HepG2 (cell line): ENCODE measurements at regions not wholly inside any gene's neighbourhood (a gene's known extent, or its start where the extent isn't known, plus 50 kb on each side); places are given as distances from the start of the nearest gene placed in this dataset.

Experiments
- AHDC1 ChIP-seq: sonication (generic); formaldehyde crosslinking; IDR thresholded peaks from 2 replicates; pipeline ENCODE4 v1.5.1; 2020; ENCODE audit warnings: mild to moderate bottlenecking, missing genetic modification reagents, borderline replicate concordance
- ATF6 ChIP-seq: sonication (generic); formaldehyde crosslinking; conservative IDR thresholded peaks from 2 replicates; pipeline ENCODE4 v1.4.0; 2020; ENCODE audit warnings: missing genetic modification reagents
- CCDC6 ChIP-seq: sonication (generic); formaldehyde crosslinking; IDR thresholded peaks from 2 replicates; pipeline ENCODE4 v1.8.1; 2022; ENCODE audit warnings: mild to moderate bottlenecking, missing genetic modification reagents, moderate library complexity
- CREM ChIP-seq, 2 experiments: sonication (generic) in 1 of 2; formaldehyde crosslinking in 1 of 2; IDR thresholded peaks; 2 replicates each; pipeline versions ENCODE4 v1.4.0 to v1.6.1; 2016 to 2020; ENCODE audit warnings: antibody characterized with exemption in 1 of 2, mild to moderate bottlenecking in 1 of 2, missing genetic modification reagents in 1 of 2
- DNMT1 ChIP-seq: sonication (generic); formaldehyde crosslinking; IDR thresholded peaks from 2 replicates; pipeline ENCODE4 v1.5.1; 2020; ENCODE audit warnings: mild to moderate bottlenecking, missing genetic modification reagents
- GPBP1L1 ChIP-seq: sonication (generic); formaldehyde crosslinking; IDR thresholded peaks from 2 replicates; pipeline ENCODE4 v1.5.0; 2020; ENCODE audit warnings: mild to moderate bottlenecking, missing genetic modification reagents
- SP4 ChIP-seq: sonication (generic); formaldehyde crosslinking; IDR thresholded peaks from 2 replicates; pipeline ENCODE4 v1.8.1; 2023; ENCODE audit warnings: mild to moderate bottlenecking, missing genetic modification reagents
- TRAFD1 ChIP-seq: sonication (generic); formaldehyde crosslinking; IDR thresholded peaks from 2 replicates; pipeline ENCODE4 v1.5.1; 2020; ENCODE audit warnings: missing genetic modification reagents, mild to moderate bottlenecking, borderline replicate concordance
- TSC22D2 ChIP-seq: sonication (generic); formaldehyde crosslinking; IDR thresholded peaks from 2 replicates; pipeline ENCODE4 v1.5.1; 2020; ENCODE audit warnings: missing genetic modification reagents, mild to moderate bottlenecking, borderline replicate concordance
- ZBTB39 ChIP-seq: sonication (generic); formaldehyde crosslinking; IDR thresholded peaks from 2 replicates; pipeline ENCODE4 v1.5.0; 2020; ENCODE audit warnings: missing genetic modification reagents
- ZNF235 ChIP-seq: sonication (generic); formaldehyde crosslinking; IDR thresholded peaks from 2 replicates; pipeline ENCODE4 v1.8.1; 2023; ENCODE audit warnings: mild to moderate bottlenecking, missing genetic modification reagents, borderline replicate concordance
- ZNF274 ChIP-seq: sonication (generic); formaldehyde crosslinking; IDR thresholded peaks from 2 replicates; pipeline ENCODE4 v1.5.1; 2020; ENCODE audit warnings: mild to moderate bottlenecking, missing genetic modification reagents
- ZNF296 ChIP-seq: sonication (generic); formaldehyde crosslinking; conservative IDR thresholded peaks from 2 replicates; pipeline ENCODE4 v1.5.0; 2020; ENCODE audit warnings: mild to moderate bottlenecking, missing genetic modification reagents
- ZNF441 ChIP-seq: sonication (generic); formaldehyde crosslinking; IDR thresholded peaks from 2 replicates; pipeline ENCODE4 v1.7.0; 2021; ENCODE audit warnings: missing genetic modification reagents, borderline replicate concordance
- ZNF841 ChIP-seq: sonication (generic); formaldehyde crosslinking; IDR thresholded peaks from 2 replicates; pipeline ENCODE4 v1.8.1; 2023; ENCODE audit warnings: missing genetic modification reagents, borderline replicate concordance

GRCh38 chr21:43311301-43311817, 115.6 kb downstream of the SIK1 start (continued):
- TF ChIP-seq AHDC1 (CRISPR knock-in tag) (0 out of 2 replicates have a peak, but pooled peaks have one; percentile 18), GPBP1L1 (CRISPR knock-in tag) (no peak), SP4 (no peak), ATF6 (CRISPR knock-in tag) (no peak), ZNF235 (CRISPR knock-in tag) (no peak), ZNF841 (CRISPR knock-in tag) (no peak), TSC22D2 (CRISPR knock-in tag) (no peak), ZNF296 (CRISPR knock-in tag) (no peak), DNMT1 (CRISPR knock-in tag) (no peak), ZNF441 (CRISPR knock-in tag) (0 out of 2 replicates have a peak, but pooled peaks have one; percentile 50), TRAFD1 (CRISPR knock-in tag) (0 out of 2 replicates have a peak, but pooled peaks have one; percentile 55), CCDC6 (CRISPR knock-in tag) (no peak), CREM (IDR thresholded peaks at IDR 0.05) (no peak), CREM (CRISPR knock-in tag; IDR thresholded peaks at IDR 0.05) (no peak), ZNF274 (CRISPR knock-in tag) (no peak), ZBTB39 (CRISPR knock-in tag) (no peak)
